Keratinocyte (primary cell): ENCODE measurements at regions not wholly inside any gene's neighbourhood (a gene's known extent, or its start where the extent isn't known, plus 50 kb on each side); places are given as distances from the start of the nearest gene placed in this dataset.

Experiments used
- DNase-seq: peaks from one replicate; pipeline ENCODE4 v3.0.0-alpha.2; 2011; ENCODE audit warnings: low read depth, missing footprints, low spot score
- FAIRE-seq: peaks from 2 replicates; lab custom pipeline; 2011; peaks lifted over from hg19 to GRCh38; lab: Jason Lieb, UNC
- H2AFZ ChIP-seq: 2 replicates; pipeline ENCODE4 v1.6.0; 2012; ENCODE audit warnings: low read length, control low read depth, inconsistent platforms; ENCODE audit not compliant: control insufficient read depth
- H3K27ac ChIP-seq: 2 replicates; pipeline ENCODE4 v1.5.1; 2011; ENCODE audit warnings: low read length; ENCODE audit not compliant: control insufficient read depth, insufficient read depth
- H3K27me3 ChIP-seq: 3 replicates; pipeline ENCODE4 v1.6.0; 2011; ENCODE audit warnings: low read length; ENCODE audit not compliant: control insufficient read depth, insufficient read depth; ENCODE audit errors: extremely low read depth
- H3K36me3 ChIP-seq, 2 experiments: 2 replicates in 1 of 2; 3 replicates in 1 of 2; pipeline ENCODE4 v1.5.1; 2011; ENCODE audit warnings: low read length in 2 of 2, mild to moderate bottlenecking in 1 of 2; ENCODE audit not compliant: control insufficient read depth in 2 of 2, insufficient read depth in 2 of 2; ENCODE audit errors: extremely low read depth in 1 of 2
- H3K4me1 ChIP-seq: 3 replicates; pipeline ENCODE4 v1.5.1; 2011; ENCODE audit warnings: low read length; ENCODE audit not compliant: control insufficient read depth, insufficient read depth; ENCODE audit errors: extremely low read depth
- H3K4me2 ChIP-seq: 3 replicates; pipeline ENCODE4 v1.6.0; 2011; ENCODE audit warnings: low read depth, low read length; ENCODE audit not compliant: control insufficient read depth, insufficient read depth; ENCODE audit errors: extremely low read depth
- H3K4me3 ChIP-seq, 3 experiments: fragments of 200-600 bp in 1 of 3; sonication (generic) in 1 of 3; 2 replicates in 2 of 3; 3 replicates in 1 of 3; pipeline ENCODE4 v1.5.1; 2011 to 2016; ENCODE audit warnings: low read length in 3 of 3, mild to moderate bottlenecking in 3 of 3, control low read depth in 2 of 3, inconsistent platforms in 1 of 3, low read depth in 1 of 3, mixed read lengths in 1 of 3, mixed run types in 1 of 3, moderate library complexity in 1 of 3; ENCODE audit not compliant: control insufficient read depth in 2 of 3, insufficient read depth in 2 of 3; ENCODE audit errors: extremely low read depth in 1 of 3
- H3K79me2 ChIP-seq: 2 replicates; pipeline ENCODE4 v1.6.0; 2012; ENCODE audit warnings: low read length; ENCODE audit not compliant: control insufficient read depth, insufficient read depth
- H3K9ac ChIP-seq: 3 replicates; pipeline ENCODE4 v1.6.0; 2011; ENCODE audit warnings: low read length; ENCODE audit not compliant: control insufficient read depth, insufficient read depth; ENCODE audit errors: extremely low read depth
- H3K9me1 ChIP-seq: 3 replicates; pipeline ENCODE4 v1.6.0; 2011; ENCODE audit warnings: low read length; ENCODE audit not compliant: control insufficient read depth, insufficient read depth; ENCODE audit errors: extremely low read depth
- H3K9me3 ChIP-seq: 2 replicates; pipeline ENCODE4 v1.5.1; 2012; ENCODE audit warnings: low read depth, low read length; ENCODE audit not compliant: control insufficient read depth
- H4K20me1 ChIP-seq: 3 replicates; pipeline ENCODE4 v1.6.0; 2011; ENCODE audit warnings: low read length; ENCODE audit not compliant: control insufficient read depth, insufficient read depth; ENCODE audit errors: extremely low read depth
- CTCF ChIP-seq, 3 experiments: IDR thresholded peaks in 1 of 3; conservative IDR thresholded peaks in 1 of 3; optimal IDR thresholded peaks in 1 of 3; 2 replicates in 2 of 3; 3 replicates in 1 of 3; pipeline versions ENCODE3 to v1.5.1; 2011; ENCODE audit warnings: low read length in 3 of 3, mild to moderate bottlenecking in 3 of 3, moderate library complexity in 2 of 3, control low read depth in 1 of 3, inconsistent platforms in 1 of 3; ENCODE audit not compliant: insufficient read depth in 2 of 3; ENCODE audit errors: extremely low read depth in 1 of 3
- EZH2 ChIP-seq: IDR thresholded peaks from one replicate; pipeline ENCODE4 v1.6.1; 2012; ENCODE audit warnings: inconsistent platforms, mild to moderate bottlenecking, low read length, moderate library complexity
- dilution Hi-C: fragments of 300-500 bp; cut with MboI; formaldehyde crosslinking; loops from one replicate; pipeline ENCODE4 v1.7.0; 2020; ENCODE audit warnings: low sequenced_read_pairs; ENCODE audit not compliant: extremely low pct_ligation_motif_present

GRCh38 chr20:24761220-24762065 lies 187.6 kb upstream of the CST7 start:
- Histone ChIP-seq H3K9me1 (no peaks in the 10 kb centered on the region), H4K20me1 (no peaks in the 10 kb centered on the region), H3K79me2 (no peaks in the 10 kb centered on the region), H3K27me3 (no peaks in the 10 kb centered on the region), H3K4me2 (no peak overlapping the region), H2AFZ (no peak overlapping the region), H3K9me3 (no peaks in the 10 kb centered on the region), H3K9ac (no peak overlapping the region), H3K36me3 (no peaks in the 10 kb centered on the region), H3K4me1 (no peaks in the 10 kb centered on the region), H3K4me3 (no peak overlapping the region), H3K27ac (no peak overlapping the region)
- dilution Hi-C loops: no loop called here
- FAIRE-seq (no peak), DNase-seq (no peak)
- TF ChIP-seq CTCF (optimal IDR thresholded peaks at IDR 0.05 in 1 of 3, IDR thresholded peaks at IDR 0.05 in 1 of 3, conservative IDR thresholded peaks at IDR 0.05 in 1 of 3; ENCODE audit: extremely low read depth in 1 of 3, insufficient read depth in 2 of 3, low read length in 3 of 3): no peak
- TF ChIP-seq EZH2: no peak

- Histone ChIP-seq H3K9ac (no peak overlapping the region), H4K20me1 (no peaks in the 10 kb centered on the region), H3K9me3 (no peaks in the 10 kb centered on the region), H3K4me3 (no peak overlapping the region), H2AFZ (no peak overlapping the region), H3K9me1 (no peaks in the 10 kb centered on the region), H3K27ac (no peak overlapping the region), H3K4me2 (no peak overlapping the region), H3K27me3 (no peaks in the 10 kb centered on the region), H3K4me1 (no peaks in the 10 kb centered on the region), H3K79me2 (no peaks in the 10 kb centered on the region), H3K36me3 (no peaks in the 10 kb centered on the region)
- dilution Hi-C loops: no loop called here
- FAIRE-seq (no peak), DNase-seq (no peak)
- TF ChIP-seq CTCF (optimal IDR thresholded peaks at IDR 0.05 in 1 of 3, IDR thresholded peaks at IDR 0.05 in 1 of 3, conservative IDR thresholded peaks at IDR 0.05 in 1 of 3; ENCODE audit: extremely low read depth in 1 of 3, insufficient read depth in 2 of 3, low read length in 3 of 3): no peak
- no peak for TF ChIP-seq EZH2
These were observed 186.7 kb upstream of the CST7 start for GRCh38 chr20:24762371-24762770.
